Aorta (tissue), 5 donors: ENCODE measurements at regions not wholly inside any gene's neighbourhood (a gene's known extent, or its start where the extent isn't known, plus 50 kb on each side); places are given as distances from the start of the nearest gene placed in this dataset.

Source experiments
- ATAC-seq: fragments of 200-7000 bp; cut with Tn5 transposase; one replicate; pipeline ENCODE4 v1.9.1; 2022; ENCODE audit warnings: moderate library complexity; ENCODE audit not compliant: low FRiP score
- DNase-seq, 2 donors: peaks; one replicate each; pipeline ENCODE4 v3.0.0-alpha.2; 2020
- H3K27ac ChIP-seq, 2 donors: one replicate each; pipeline ENCODE4 v1.5.1; 2013; ENCODE audit warnings: low read length in 2 of 2, mild to moderate bottlenecking in 2 of 2, moderate library complexity in 2 of 2, control low read depth in 1 of 2, inconsistent platforms in 1 of 2, low read depth in 1 of 2
- H3K27me3 ChIP-seq, 2 donors: one replicate each; pipeline ENCODE4 v1.6.1; 2013; ENCODE audit warnings: control low read depth in 1 of 2, low read length in 1 of 2, mild to moderate bottlenecking in 1 of 2, moderate library complexity in 1 of 2; ENCODE audit not compliant: insufficient read depth in 2 of 2, control insufficient read depth in 1 of 2
- H3K36me3 ChIP-seq, 2 donors: one replicate each; pipeline ENCODE4 v1.6.1; 2013; ENCODE audit warnings: control low read depth in 1 of 2, low read length in 1 of 2, mild to moderate bottlenecking in 1 of 2; ENCODE audit not compliant: insufficient read depth in 2 of 2, control insufficient read depth in 1 of 2
- H3K4me1 ChIP-seq, 2 donors: one replicate each; pipeline ENCODE4 v1.6.1; 2013; ENCODE audit warnings: low read length in 2 of 2, control low read depth in 1 of 2, mild to moderate bottlenecking in 1 of 2, moderate library complexity in 1 of 2; ENCODE audit not compliant: insufficient read depth in 2 of 2, control insufficient read depth in 1 of 2
- H3K4me3 ChIP-seq, 2 donors: one replicate each; pipeline ENCODE4 v1.5.1; 2013; ENCODE audit warnings: low read length in 2 of 2, control low read depth in 1 of 2, mild to moderate bottlenecking in 1 of 2
- H3K9me3 ChIP-seq: one replicate; pipeline ENCODE4 v1.6.1; 2013; ENCODE audit warnings: mild to moderate bottlenecking, low read length; ENCODE audit not compliant: control insufficient read depth
- WGBS, 2 donors: extraction: QIAGEN DNeasy Blood & Tissue Kit; methylation state at CpG; one replicate each; pipeline ENCODE4 v1.1.7; 2013; 5-methylcytosine and 5-hydroxymethylcytosine counted together
- intact Hi-C, 2 donors: fragments of 100-400 bp; cut with DNase I; formaldehyde crosslinking; loops; one replicate each; pipeline versions ENCODE4 v1.14.2 to v1.15.0; 2022
- donor health status: healthy with polysubstance abuse.
- donor health status: Bipolar disorder and iron deficiency.
- donor health status: DM: no; HTN: no; CAD: no.
- donor health status: DM: no; HTN: no; CAD: no.
- donor health status: DM: yes; HTN: yes; CAD: no.

GRCh38 chr3:26556637-26557036 is 65.9 kb upstream of the LRRC3B start:
- Histone ChIP-seq H3K36me3 (no peaks in the 10 kb centered on the region), H3K9me3 (peaks cover 3% of the 10 kb centered on the region), H3K4me3 (no peak overlapping the region), H3K27me3 (peaks cover 0 to 2% of the 10 kb centered on the region in 2 donors), H3K4me1 (no peaks in the 10 kb centered on the region), H3K27ac (no peak overlapping the region)
- intact Hi-C loops, result no loop called here
- 83 to 93% methylated on average over 6 of the region's 6 CpGs for WGBS, 2 donors
- no peak for ATAC-seq
- no peak for DNase-seq

- no peak overlapping the region for H3K27ac ChIP-seq
- no peak overlapping the region for H3K4me3 ChIP-seq
- H3K36me3 ChIP-seq, result no peaks in the 10 kb centered on the region
- intact Hi-C loops, result no loop called here
- ATAC-seq, result no peak
- H3K9me3 ChIP-seq, result no peaks in the 10 kb centered on the region
- H3K4me1 ChIP-seq, result no peaks in the 10 kb centered on the region
- no peak for DNase-seq
- 93 to 99% methylated on average over 1 of the region's 1 CpG for whole genome bisulfite sequencing, 2 donors
- peaks cover 0 to 2% of the 10 kb centered on the region in 2 donors for H3K27me3 ChIP-seq
These were observed 64.3 kb upstream of the LRRC3B start for GRCh38 chr3:26558257-26558656.

DNA sequence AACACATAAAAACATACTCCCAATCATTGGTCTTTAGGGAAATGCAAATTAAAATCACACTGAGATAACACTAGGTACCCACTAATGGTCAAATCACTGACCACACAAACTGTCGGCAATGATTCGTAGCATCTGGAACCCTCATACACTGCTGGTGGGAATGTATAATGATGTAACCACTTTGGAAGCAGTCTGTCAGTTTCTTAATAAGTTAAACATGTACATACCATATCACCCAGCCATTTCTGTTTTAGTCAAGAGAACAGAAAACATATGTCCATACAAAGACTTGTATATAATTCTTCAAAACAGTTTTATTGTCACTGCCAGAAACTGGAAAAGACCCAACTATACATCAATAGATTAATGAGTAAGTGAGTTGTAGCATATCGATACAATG is 63.3 kb upstream of the LRRC3B start:
- H3K27me3 ChIP-seq, result peaks cover 0 to 2% of the 10 kb centered on the region in 2 donors
- H3K36me3 ChIP-seq, result no peaks in the 10 kb centered on the region
- H3K27ac ChIP-seq, result no peak overlapping the region
- 82 to 87% methylated on average over 3 of the region's 3 CpGs for WGBS, 2 donors
- no peak overlapping the region for H3K4me3 ChIP-seq
- ATAC-seq (no peak), DNase-seq (no peak)
- no peaks in the 10 kb centered on the region for H3K9me3 ChIP-seq
- intact Hi-C loops, result no loop called here
- H3K4me1 ChIP-seq, result no peaks in the 10 kb centered on the region

DNA sequence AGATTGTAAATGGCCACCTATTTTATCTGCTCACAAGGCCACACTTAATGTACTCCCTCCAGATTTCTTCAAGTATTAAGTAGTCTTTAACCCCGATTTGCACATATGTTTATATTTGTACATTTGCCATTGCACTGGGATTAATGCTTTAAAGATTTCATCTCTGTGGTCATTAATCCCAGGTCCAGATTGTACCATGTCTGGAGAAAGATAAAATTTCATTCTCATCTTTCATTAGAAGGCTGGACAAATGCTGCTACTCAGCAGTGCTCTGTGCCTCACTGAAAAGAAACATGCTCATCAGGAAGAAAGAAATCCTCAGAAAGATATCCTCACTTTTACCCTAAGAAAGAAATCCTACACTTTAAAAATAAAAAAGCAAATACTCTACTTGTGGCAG is 62.5 kb upstream of the LRRC3B start:
- intact Hi-C loops, result no loop called here
- H3K4me1 ChIP-seq, result no peaks in the 10 kb centered on the region
- ATAC-seq (no peak), DNase-seq (no peak)
- H3K9me3 ChIP-seq, result no peaks in the 10 kb centered on the region
- H3K4me3 ChIP-seq, result no peak overlapping the region
- peaks cover 0 to 2% of the 10 kb centered on the region in 2 donors for H3K27me3 ChIP-seq
- 86 to 87% methylated on average over 1 of the region's 1 CpG for WGBS, 2 donors
- no peaks in the 10 kb centered on the region for H3K36me3 ChIP-seq
- H3K27ac ChIP-seq, result no peak overlapping the region

GRCh38 chr3:26562021-26562768 is 60.4 kb upstream of the LRRC3B start:
- no peak for ATAC-seq
- intact Hi-C loops, result no loop called here

More at GRCh38 chr3:26562021-26562768, 60.4 kb upstream of the LRRC3B start:
- Histone ChIP-seq H3K27ac (no peak overlapping the region), H3K4me1 (no peaks in the 10 kb centered on the region), H3K27me3 (peaks cover 0 to 2% of the 10 kb centered on the region in 2 donors), H3K36me3 (no peaks in the 10 kb centered on the region), H3K4me3 (no peak overlapping the region), H3K9me3 (no peaks in the 10 kb centered on the region)
- WGBS, 2 donors, result 35 to 38% methylated on average over 3 of the region's 3 CpGs
- DNase-seq, result no peak
